ENCODE measurements at regions not wholly inside any gene's neighbourhood (a gene's known extent, or its start where the extent isn't known, plus 50 kb on each side); places are given as distances from the start of the nearest gene placed in this dataset.

GRCh38 chr9:107211284-107211923, 71.7 kb upstream of the RAD23B start:
- no peak for DNase-seq (ENCODE audit: low spot score)

GRCh38 chr9:107212613-107213012, 70.5 kb upstream of the RAD23B start:
- DNase-seq (ENCODE audit: low spot score) = no peak

GRCh38 chr9:107213080-107213479, 70.0 kb upstream of the RAD23B start:
- DNase-seq (ENCODE audit: low spot score) = no peak

DNA sequence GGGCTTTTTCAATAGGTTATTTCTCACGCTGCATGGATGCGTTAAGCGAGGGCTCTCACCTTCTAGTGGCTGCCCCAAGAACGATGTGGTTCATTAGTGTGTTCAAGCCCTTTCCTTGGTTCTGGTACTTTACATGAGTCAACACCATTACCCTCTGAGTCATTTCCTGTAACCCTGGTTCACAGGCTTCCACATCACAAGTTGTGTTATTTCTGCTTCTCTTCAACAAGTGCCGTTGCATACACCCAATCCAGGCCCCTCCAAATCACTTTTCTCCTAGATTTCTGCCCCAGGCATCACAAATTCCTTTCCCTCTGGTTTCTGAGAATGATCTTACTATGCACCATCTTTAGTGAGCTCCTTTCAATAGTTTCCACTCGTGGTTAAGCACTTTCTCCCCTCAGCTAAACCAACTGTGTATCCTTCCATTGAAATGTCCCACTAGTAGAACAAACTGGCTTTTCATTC, 69.5 kb upstream of the RAD23B start:
- peak; percentile 75 for DNase-seq (ENCODE audit: low spot score)

DNA sequence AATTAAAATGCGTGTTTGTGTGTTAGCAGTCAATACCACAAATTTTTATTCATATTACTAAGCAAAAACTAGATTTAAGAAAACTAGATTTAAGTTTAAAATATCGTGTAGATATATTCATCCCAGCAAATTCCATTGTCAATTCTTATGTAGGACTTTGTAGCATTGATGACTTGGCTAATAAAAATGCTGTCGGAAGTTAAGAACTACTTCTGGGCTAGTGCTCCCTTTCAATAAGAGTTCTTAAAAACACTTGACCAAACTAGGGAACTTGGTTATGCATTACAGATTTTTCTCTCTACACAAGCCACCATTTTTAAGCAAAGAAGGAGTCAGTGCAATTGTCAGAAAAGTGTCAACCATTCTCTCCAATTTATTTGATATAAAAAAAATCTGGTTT, 68.7 kb upstream of the RAD23B start:
- no peak for DNase-seq (ENCODE audit: low spot score)

DNA sequence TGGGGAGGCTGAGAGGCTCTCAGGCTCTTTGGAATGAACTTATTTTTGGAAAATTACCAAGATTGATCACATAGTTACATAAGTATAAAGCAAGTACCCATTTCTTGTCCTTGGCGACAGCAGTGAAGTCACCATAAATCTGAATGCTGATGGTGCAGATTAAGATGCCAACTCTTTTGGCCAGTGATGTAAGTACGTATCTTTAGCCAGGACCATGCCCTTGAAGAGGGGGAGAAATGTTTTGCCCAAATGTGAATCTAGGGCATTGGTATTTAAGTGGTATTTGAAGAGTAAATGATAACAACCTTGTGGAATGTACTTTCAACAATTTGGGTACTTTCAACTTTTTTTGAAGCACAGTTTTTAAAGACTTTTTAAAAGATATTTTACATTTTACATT, 68.2 kb upstream of the RAD23B start:
- DNase-seq (ENCODE audit: low spot score) = no peak

GRCh38 chr9:107215381-107215780, 67.7 kb upstream of the RAD23B start:
- DNase-seq (ENCODE audit: low spot score) = peak; percentile 35

GRCh38 chr9:107216329-107216728, 66.8 kb upstream of the RAD23B start:
- DNase-seq (ENCODE audit: low spot score) = no peak

DNA sequence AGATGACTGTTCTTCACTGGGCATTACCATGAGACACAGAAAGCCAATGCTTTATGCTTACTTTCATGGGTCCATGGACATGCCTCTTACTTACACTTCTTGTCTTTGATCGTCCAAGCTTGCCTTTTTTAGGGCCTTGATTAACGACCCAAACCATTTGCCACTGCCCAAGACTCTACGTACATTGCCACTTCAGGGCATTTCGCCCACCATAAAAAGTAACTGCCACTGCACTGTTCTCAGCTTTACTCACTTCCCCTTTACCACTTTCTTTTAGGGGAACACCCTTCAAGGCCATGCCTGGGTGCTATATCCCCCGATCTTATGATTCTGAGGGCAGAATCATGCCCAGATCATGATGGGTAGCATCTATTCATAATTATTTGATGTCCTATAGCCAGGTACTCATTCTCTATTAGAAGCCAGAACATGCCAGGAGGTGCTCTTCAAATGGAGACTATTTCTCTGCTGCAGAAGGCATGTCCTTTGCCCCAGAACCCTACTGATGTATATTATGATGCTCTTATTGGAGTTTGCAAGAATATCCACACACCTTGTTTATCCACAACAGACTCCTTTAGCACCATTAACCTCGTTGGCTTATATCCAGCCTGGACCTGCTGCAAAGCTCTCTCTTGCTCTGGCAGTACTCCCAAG, 64.1 kb upstream of the RAD23B start:
- no peak for DNase-seq (ENCODE audit: low spot score)

- no peak for DNase-seq (ENCODE audit: low spot score)
These were observed 63.5 kb upstream of the RAD23B start for GRCh38 chr9:107219486-107220077.

GRCh38 chr9:107221321-107221720, 61.8 kb upstream of the RAD23B start:
- no peak for DNase-seq (ENCODE audit: low spot score)

- DNase-seq (ENCODE audit: low spot score) = no peak
These were observed 61.0 kb upstream of the RAD23B start for GRCh38 chr9:107222020-107222522.

DNA sequence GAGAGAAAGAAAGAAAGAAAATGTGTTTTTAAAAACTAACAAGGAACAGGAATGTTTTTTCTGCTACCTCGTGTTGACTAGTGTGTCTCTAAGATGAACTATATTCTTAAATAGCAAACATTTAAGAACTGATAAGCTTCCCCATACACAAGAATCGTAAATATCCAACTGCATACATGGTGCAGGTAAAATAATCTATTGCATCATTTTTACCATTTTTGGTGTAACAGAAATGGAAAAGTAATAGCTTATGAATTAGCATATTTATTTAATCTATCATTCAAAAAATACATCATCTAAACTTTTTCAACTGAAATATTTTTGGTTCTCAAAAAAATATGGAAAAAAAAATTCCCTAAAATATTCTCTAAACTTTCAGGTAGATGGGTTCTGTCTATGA, 59.7 kb upstream of the RAD23B start:
- DNase-seq (ENCODE audit: low spot score) = no peak

GRCh38 chr9:107224252-107224651, 58.8 kb upstream of the RAD23B start:
- no peak for DNase-seq (ENCODE audit: low spot score)

GRCh38 chr9:107226421-107226820, 56.7 kb upstream of the RAD23B start:
- no peak for DNase-seq (ENCODE audit: low spot score)

- no peak for DNase-seq (ENCODE audit: low spot score)
These were observed 55.3 kb upstream of the RAD23B start for GRCh38 chr9:107227774-107228173.

- no peak for DNase-seq (ENCODE audit: low spot score)
These were observed 54.5 kb upstream of the RAD23B start for GRCh38 chr9:107228496-107229039.

DNA sequence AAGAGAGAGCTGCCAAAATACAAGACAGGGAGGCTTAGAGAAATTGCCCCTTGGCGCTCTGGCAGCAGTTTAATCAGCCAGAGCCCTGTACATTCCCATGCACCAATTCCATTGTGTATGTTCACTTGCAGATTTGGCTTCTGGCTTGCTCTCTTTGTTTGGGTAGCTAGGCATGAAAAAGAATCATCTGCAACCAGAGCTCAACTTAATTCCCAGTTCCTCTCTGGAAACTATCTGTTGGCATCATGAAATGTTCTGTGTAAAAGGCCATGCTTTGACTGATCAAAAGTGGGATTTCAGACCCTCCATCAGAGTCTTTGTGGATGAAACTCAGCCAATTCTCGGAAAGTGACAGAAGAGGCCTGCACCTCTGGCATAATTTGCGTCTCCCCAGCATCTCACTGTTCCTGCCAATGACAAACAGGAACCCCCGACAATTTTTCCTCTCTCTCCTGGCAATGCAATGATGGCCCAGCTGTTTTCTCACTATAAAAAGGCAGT, 53.8 kb upstream of the RAD23B start:
- DNase-seq (ENCODE audit: low spot score) = no peak

Data from activated CD4-positive, alpha-beta T cell treated with anti-CD3 and anti-CD28 coated beads, Interleukin-2, Interleukin-4, amounts not matched to agents 100 ng/mL and 50 ng/mL, durations not matched to agents 16 hours and 8 hours (primary cell).